Stomach (tissue), 4 donors: ENCODE measurements at regions not wholly inside any gene's neighbourhood (a gene's known extent, or its start where the extent isn't known, plus 50 kb on each side); places are given as distances from the start of the nearest gene placed in this dataset.

Experiments used
- EP300 ChIP-seq: sonication (generic); formaldehyde crosslinking; IDR thresholded peaks from one replicate; pipeline ENCODE4 v1.6.1; 2017; ENCODE audit warnings: antibody characterized with exemption
- TF ChIP-seq, protein P1 (sequence below), 7 experiments: fragments of 450-650 bp in 4 of 7; fragments of 200-600 bp in 3 of 7; sonication (generic) in 3 of 7; IDR thresholded peaks; one replicate each; pipeline ENCODE4 v1.5.1; 2016 to 2019; ENCODE audit warnings: antibody characterized with exemption in 7 of 7, control low read depth in 2 of 7, mild to moderate bottlenecking in 1 of 7

DNA sequence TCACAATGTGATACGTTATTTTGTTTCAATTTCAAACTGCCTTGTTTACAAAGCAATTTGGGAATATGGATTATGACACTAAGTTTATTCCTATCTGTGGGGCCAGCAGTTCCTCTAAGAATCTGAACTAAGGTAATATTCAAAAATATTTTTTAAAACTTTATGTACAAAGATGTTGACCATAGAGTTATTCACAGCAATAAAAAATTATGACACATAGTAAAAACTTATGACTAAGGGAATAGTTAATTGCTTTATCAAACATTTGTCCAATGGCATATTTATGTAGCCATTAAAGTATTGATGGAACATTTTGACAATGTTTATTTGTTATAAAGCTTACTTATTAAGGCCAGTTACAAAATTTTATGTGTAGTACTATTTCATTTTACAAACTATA lies 73.4 kb upstream of the FREM1 start:
- TF ChIP-seq, protein P1, sequence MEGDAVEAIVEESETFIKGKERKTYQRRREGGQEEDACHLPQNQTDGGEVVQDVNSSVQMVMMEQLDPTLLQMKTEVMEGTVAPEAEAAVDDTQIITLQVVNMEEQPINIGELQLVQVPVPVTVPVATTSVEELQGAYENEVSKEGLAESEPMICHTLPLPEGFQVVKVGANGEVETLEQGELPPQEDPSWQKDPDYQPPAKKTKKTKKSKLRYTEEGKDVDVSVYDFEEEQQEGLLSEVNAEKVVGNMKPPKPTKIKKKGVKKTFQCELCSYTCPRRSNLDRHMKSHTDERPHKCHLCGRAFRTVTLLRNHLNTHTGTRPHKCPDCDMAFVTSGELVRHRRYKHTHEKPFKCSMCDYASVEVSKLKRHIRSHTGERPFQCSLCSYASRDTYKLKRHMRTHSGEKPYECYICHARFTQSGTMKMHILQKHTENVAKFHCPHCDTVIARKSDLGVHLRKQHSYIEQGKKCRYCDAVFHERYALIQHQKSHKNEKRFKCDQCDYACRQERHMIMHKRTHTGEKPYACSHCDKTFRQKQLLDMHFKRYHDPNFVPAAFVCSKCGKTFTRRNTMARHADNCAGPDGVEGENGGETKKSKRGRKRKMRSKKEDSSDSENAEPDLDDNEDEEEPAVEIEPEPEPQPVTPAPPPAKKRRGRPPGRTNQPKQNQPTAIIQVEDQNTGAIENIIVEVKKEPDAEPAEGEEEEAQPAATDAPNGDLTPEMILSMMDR (IDR thresholded peaks at IDR 0.05) = no peak
- TF ChIP-seq EP300 = no peak
